ENCODE measurements at regions not wholly inside any gene's neighbourhood (a gene's known extent, or its start where the extent isn't known, plus 50 kb on each side); places are given as distances from the start of the nearest gene placed in this dataset.
"Not testable (repeated sequence)": the region's sequence is repeated elsewhere in the genome, so short reads cannot be mapped to it uniquely, and the experiment has no call there.

- Histone ChIP-seq H3K27me3 (ENCODE audit: control insufficient read depth in 1 of 2, insufficient read depth in 2 of 2, low read length in 2 of 2) (no peaks in the 10 kb centered on the region), H3K9ac (ENCODE audit: low read depth in 1 of 2, low read length in 2 of 2) (no peak overlapping the region), H3K4me3 (ENCODE audit: low read depth in 1 of 2, low read length in 2 of 2) (no peak overlapping the region), H3K27ac (ENCODE audit: low read depth, low read length) (no peak overlapping the region), H3K36me3 (ENCODE audit: control insufficient read depth in 1 of 2, insufficient read depth in 2 of 2, low read length in 2 of 2) (no peaks in the 10 kb centered on the region), H3K9me3 (ENCODE audit: control insufficient read depth in 1 of 2, low read length in 2 of 2) (no peaks in the 10 kb centered on the region), H3K4me1 (ENCODE audit: control insufficient read depth in 1 of 2, insufficient read depth in 2 of 2, low read length in 2 of 2) (no peaks in the 10 kb centered on the region)
Measured at GRCh38 chr13:22801402-22802003, 379.3 kb upstream of the SGCG start.

DNA sequence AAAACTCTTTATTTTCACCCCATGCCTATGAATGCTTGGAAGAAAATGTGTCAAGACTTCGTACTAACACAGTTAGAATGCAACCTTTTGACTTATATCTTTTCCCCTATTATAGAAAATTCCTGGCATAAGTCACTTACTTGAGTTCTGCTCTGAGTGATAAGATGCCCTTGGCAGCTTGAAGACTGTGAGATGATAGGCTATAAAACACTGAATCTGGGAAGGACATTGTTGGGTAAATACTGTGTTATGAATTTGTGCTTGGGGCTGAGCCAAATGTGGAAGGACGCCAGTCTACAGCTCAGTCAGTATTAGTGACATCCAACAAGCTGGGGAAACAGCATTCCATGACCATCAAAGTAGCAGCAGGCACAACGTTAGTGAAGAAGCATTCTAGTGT lies 368.0 kb upstream of the SGCG start:
- H3K27ac ChIP-seq (ENCODE audit: low read depth, low read length): no peak overlapping the region
- H3K4me1 ChIP-seq (ENCODE audit: control insufficient read depth in 1 of 2, insufficient read depth in 2 of 2, low read length in 2 of 2): no peaks in the 10 kb centered on the region
- no peaks in the 10 kb centered on the region for H3K36me3 ChIP-seq (ENCODE audit: control insufficient read depth in 1 of 2, insufficient read depth in 2 of 2, low read length in 2 of 2)
- H3K4me3 ChIP-seq (ENCODE audit: low read depth in 1 of 2, low read length in 2 of 2): no peak overlapping the region
- no peak overlapping the region for H3K9ac ChIP-seq (ENCODE audit: low read depth in 1 of 2, low read length in 2 of 2)
- H3K9me3 ChIP-seq (ENCODE audit: control insufficient read depth in 1 of 2, low read length in 2 of 2): no peaks in the 10 kb centered on the region
- H3K27me3 ChIP-seq (ENCODE audit: control insufficient read depth in 1 of 2, insufficient read depth in 2 of 2, low read length in 2 of 2): no peaks in the 10 kb centered on the region

DNA sequence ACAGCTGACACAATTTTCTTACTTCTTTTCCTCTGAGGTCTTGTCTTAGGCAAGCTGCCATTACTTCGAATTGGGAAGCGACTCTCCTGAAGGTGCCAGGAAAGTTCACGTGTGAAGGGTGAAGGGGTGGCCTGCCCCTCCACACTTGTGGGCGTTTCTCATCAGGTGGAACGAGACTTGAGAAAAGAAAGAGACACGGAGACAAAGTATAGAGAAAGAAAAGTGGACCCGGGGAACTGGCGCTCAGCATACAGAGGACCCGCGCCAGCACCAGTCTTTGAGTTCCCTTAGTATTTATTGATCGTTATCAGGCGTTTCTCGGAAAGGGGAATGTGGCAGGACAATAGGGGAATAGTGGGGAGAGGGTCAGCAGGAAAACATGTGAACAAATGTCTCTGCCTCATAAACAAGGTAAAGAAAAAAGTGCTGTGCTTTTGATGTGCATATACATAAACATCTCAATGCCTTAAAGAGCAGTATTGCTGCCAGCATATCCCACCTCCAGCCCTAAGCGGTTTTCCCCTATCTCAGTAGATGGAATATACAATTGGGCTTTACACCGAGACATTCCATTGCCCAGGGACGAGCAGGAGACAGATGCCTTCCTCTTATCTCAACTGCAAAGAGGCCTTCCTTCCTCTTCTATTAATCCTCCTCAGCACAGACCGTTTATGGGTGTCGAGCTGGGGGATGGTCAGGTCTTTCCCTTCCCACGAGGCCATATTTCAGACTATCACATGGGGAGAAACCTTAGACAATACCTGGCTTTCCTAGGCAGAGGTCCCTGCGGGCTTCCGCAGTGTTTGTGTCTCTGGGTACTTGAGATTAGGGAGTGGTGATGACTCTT lies 367.0 kb upstream of the SGCG start:
- H3K9ac ChIP-seq (ENCODE audit: low read depth in 1 of 2, low read length in 2 of 2); H3K27me3 ChIP-seq (ENCODE audit: control insufficient read depth in 1 of 2, insufficient read depth in 2 of 2, low read length in 2 of 2); H3K4me3 ChIP-seq (ENCODE audit: low read depth in 1 of 2, low read length in 2 of 2); H3K9me3 ChIP-seq (ENCODE audit: control insufficient read depth in 1 of 2, low read length in 2 of 2); H3K27ac ChIP-seq (ENCODE audit: low read depth, low read length); H3K4me1 ChIP-seq (ENCODE audit: control insufficient read depth in 1 of 2, insufficient read depth in 2 of 2, low read length in 2 of 2); H3K36me3 ChIP-seq (ENCODE audit: control insufficient read depth in 1 of 2, insufficient read depth in 2 of 2, low read length in 2 of 2): not testable (repeated sequence)

DNA sequence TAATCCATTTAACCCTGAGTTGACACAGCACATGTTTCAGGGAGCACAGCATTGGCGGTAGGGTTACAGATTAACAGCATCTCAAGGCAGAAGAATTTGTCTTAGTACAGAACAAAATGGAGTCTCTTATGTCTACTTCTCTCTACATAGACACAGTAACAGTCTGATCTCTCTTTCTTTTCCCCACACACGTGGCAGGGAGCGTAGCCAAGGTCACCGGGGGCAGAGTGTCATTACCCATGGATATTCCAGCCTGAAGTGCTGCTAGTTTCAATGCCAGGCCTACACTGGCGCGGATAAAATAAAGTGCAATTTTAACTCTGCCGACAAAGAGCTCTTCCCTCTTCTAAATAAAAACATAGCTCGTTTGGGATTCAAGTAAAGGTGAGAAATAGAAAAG lies 366.3 kb upstream of the SGCG start:
- H3K36me3 ChIP-seq (ENCODE audit: control insufficient read depth in 1 of 2, insufficient read depth in 2 of 2, low read length in 2 of 2); H3K4me1 ChIP-seq (ENCODE audit: control insufficient read depth in 1 of 2, insufficient read depth in 2 of 2, low read length in 2 of 2); H3K9ac ChIP-seq (ENCODE audit: low read depth in 1 of 2, low read length in 2 of 2); H3K9me3 ChIP-seq (ENCODE audit: control insufficient read depth in 1 of 2, low read length in 2 of 2); H3K27ac ChIP-seq (ENCODE audit: low read depth, low read length); H3K27me3 ChIP-seq (ENCODE audit: control insufficient read depth in 1 of 2, insufficient read depth in 2 of 2, low read length in 2 of 2); H3K4me3 ChIP-seq (ENCODE audit: low read depth in 1 of 2, low read length in 2 of 2): not testable (repeated sequence)

DNA sequence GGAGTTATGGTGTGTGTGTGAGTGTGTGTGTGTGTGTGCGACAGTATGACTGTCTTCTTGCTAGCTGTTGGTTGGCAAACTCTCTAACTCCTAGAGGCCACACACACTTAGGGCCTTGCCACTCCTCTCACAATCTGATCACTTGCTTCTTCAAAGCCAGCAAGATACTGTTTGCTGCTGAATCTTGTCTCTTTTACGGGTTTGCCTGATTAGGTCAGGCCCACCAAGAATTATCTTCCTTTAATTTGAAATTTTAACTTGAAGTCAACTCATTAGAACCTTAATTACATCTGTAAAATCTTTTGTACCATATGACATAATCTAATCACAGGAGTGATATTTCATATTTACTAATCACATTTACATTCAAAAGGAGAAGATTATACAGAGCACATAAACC lies 359.2 kb upstream of the SGCG start:
- H3K9me3 ChIP-seq (ENCODE audit: control insufficient read depth in 1 of 2, low read length in 2 of 2): no peaks in the 10 kb centered on the region
- H3K4me3 ChIP-seq (ENCODE audit: low read depth in 1 of 2, low read length in 2 of 2): no peak overlapping the region
- H3K36me3 ChIP-seq (ENCODE audit: control insufficient read depth in 1 of 2, insufficient read depth in 2 of 2, low read length in 2 of 2): no peaks in the 10 kb centered on the region
- H3K9ac ChIP-seq (ENCODE audit: low read depth in 1 of 2, low read length in 2 of 2): no peak overlapping the region
- H3K27ac ChIP-seq (ENCODE audit: low read depth, low read length): no peak overlapping the region
- H3K4me1 ChIP-seq (ENCODE audit: control insufficient read depth in 1 of 2, insufficient read depth in 2 of 2, low read length in 2 of 2): no peaks in the 10 kb centered on the region
- no peaks in the 10 kb centered on the region for H3K27me3 ChIP-seq (ENCODE audit: control insufficient read depth in 1 of 2, insufficient read depth in 2 of 2, low read length in 2 of 2)

- H3K9ac ChIP-seq (ENCODE audit: low read depth in 1 of 2, low read length in 2 of 2): no peak overlapping the region
Measured at GRCh38 chr13:22825186-22825585, 355.6 kb upstream of the SGCG start.

GRCh38 chr13:22828081-22828480 lies 352.7 kb upstream of the SGCG start:
- no peaks in the 10 kb centered on the region for H3K27me3 ChIP-seq (ENCODE audit: control insufficient read depth in 1 of 2, insufficient read depth in 2 of 2, low read length in 2 of 2)
- no peak overlapping the region for H3K4me3 ChIP-seq (ENCODE audit: low read depth in 1 of 2, low read length in 2 of 2)
- H3K27ac ChIP-seq (ENCODE audit: low read depth, low read length): no peak overlapping the region
- H3K4me1 ChIP-seq (ENCODE audit: control insufficient read depth in 1 of 2, insufficient read depth in 2 of 2, low read length in 2 of 2): no peaks in the 10 kb centered on the region
- no peak overlapping the region for H3K9ac ChIP-seq (ENCODE audit: low read depth in 1 of 2, low read length in 2 of 2)
- no peaks in the 10 kb centered on the region for H3K9me3 ChIP-seq (ENCODE audit: control insufficient read depth in 1 of 2, low read length in 2 of 2)
- H3K36me3 ChIP-seq (ENCODE audit: control insufficient read depth in 1 of 2, insufficient read depth in 2 of 2, low read length in 2 of 2): no peaks in the 10 kb centered on the region

More at GRCh38 chr13:22825186-22825585, 355.6 kb upstream of the SGCG start:
- H3K27ac ChIP-seq (ENCODE audit: low read depth, low read length): no peak overlapping the region
- H3K27me3 ChIP-seq (ENCODE audit: control insufficient read depth in 1 of 2, insufficient read depth in 2 of 2, low read length in 2 of 2): no peaks in the 10 kb centered on the region
- no peaks in the 10 kb centered on the region for H3K4me1 ChIP-seq (ENCODE audit: control insufficient read depth in 1 of 2, insufficient read depth in 2 of 2, low read length in 2 of 2)
- H3K36me3 ChIP-seq (ENCODE audit: control insufficient read depth in 1 of 2, insufficient read depth in 2 of 2, low read length in 2 of 2): no peaks in the 10 kb centered on the region
- no peak overlapping the region for H3K4me3 ChIP-seq (ENCODE audit: low read depth in 1 of 2, low read length in 2 of 2)
- H3K9me3 ChIP-seq (ENCODE audit: control insufficient read depth in 1 of 2, low read length in 2 of 2): no peaks in the 10 kb centered on the region

DNA sequence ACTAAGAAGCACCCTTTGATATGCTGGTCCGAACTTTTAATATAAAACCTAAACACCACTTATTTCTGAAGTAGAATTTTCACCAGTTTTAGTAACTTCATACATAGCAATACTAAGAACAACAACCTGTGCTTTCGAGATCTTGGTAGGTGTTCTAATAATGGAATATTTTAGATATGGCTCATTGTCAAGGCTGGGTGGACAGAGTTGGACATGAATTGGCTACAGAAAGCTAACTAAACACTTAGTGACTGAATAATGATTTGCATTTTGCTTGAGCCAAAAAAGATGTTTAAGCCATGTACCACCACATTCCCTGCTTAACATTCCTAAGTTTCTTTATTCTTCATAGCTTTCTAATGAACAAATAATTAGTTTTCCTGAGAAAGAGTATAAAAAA lies 344.3 kb upstream of the SGCG start:
- no peaks in the 10 kb centered on the region for H3K9me3 ChIP-seq (ENCODE audit: control insufficient read depth in 1 of 2, low read length in 2 of 2)
- H3K27ac ChIP-seq (ENCODE audit: low read depth, low read length): no peak overlapping the region
- H3K4me3 ChIP-seq (ENCODE audit: low read depth in 1 of 2, low read length in 2 of 2): no peak overlapping the region
- H3K4me1 ChIP-seq (ENCODE audit: control insufficient read depth in 1 of 2, insufficient read depth in 2 of 2, low read length in 2 of 2): no peaks in the 10 kb centered on the region
- H3K36me3 ChIP-seq (ENCODE audit: control insufficient read depth in 1 of 2, insufficient read depth in 2 of 2, low read length in 2 of 2): no peaks in the 10 kb centered on the region
- H3K27me3 ChIP-seq (ENCODE audit: control insufficient read depth in 1 of 2, insufficient read depth in 2 of 2, low read length in 2 of 2): no peaks in the 10 kb centered on the region
- H3K9ac ChIP-seq (ENCODE audit: low read depth in 1 of 2, low read length in 2 of 2): no peak overlapping the region

DNA sequence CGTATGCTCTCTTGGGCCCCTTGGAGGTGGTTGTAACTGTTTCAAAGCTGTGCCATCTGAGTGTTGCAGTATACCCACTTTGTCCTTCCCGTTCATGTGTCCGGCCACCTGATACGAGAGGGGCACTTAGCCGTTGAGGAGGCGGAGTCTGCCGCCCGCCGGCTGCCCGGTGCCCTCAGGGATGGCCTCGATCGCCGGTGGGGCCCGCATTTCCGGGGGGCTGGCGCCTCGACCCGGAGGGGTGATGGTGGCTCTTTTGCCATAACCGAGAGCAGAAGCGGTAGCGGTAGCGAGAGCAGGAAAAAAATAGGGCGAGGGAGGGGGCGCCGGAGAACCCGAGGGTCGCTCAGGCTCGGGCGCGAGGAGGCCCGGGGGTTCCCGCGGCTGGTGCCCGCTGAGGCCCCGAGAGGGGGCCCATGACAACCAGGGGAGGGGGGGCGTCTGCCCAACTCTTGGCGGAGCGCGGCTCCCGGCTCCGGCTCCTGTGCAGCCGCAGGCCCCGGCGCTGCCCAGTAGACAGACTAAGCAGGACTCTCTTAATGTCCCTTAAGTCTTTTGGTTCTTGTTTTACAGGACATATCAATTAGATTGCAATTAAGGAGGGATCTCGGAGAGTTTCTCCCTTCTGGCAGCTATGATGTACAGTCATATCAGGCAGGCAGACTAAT lies 342.7 kb upstream of the SGCG start:
- no peaks in the 10 kb centered on the region for H3K27me3 ChIP-seq (ENCODE audit: control insufficient read depth in 1 of 2, insufficient read depth in 2 of 2, low read length in 2 of 2)
- no peaks in the 10 kb centered on the region for H3K9me3 ChIP-seq (ENCODE audit: control insufficient read depth in 1 of 2, low read length in 2 of 2)
- no peak overlapping the region for H3K4me3 ChIP-seq (ENCODE audit: low read depth in 1 of 2, low read length in 2 of 2)
- no peaks in the 10 kb centered on the region for H3K4me1 ChIP-seq (ENCODE audit: control insufficient read depth in 1 of 2, insufficient read depth in 2 of 2, low read length in 2 of 2)
- no peak overlapping the region for H3K27ac ChIP-seq (ENCODE audit: low read depth, low read length)
- no peaks in the 10 kb centered on the region for H3K36me3 ChIP-seq (ENCODE audit: control insufficient read depth in 1 of 2, insufficient read depth in 2 of 2, low read length in 2 of 2)
- H3K9ac ChIP-seq (ENCODE audit: low read depth in 1 of 2, low read length in 2 of 2): no peak overlapping the region

Measured in duodenal mucosa (tissue), 2 donors.